GM21786 (cell line): ENCODE measurements at regions not wholly inside any gene's neighbourhood (a gene's known extent, or its start where the extent isn't known, plus 50 kb on each side); places are given as distances from the start of the nearest gene placed in this dataset.
"Not testable (repeated sequence)": the region's sequence is repeated elsewhere in the genome, so short reads cannot be mapped to it uniquely, and the experiment has no call there.

Experiments used
- ATAC-seq: cut with Tn5 transposase; IDR thresholded peaks from one replicate; pipeline ENCODE4 v1.9.1; 2021; ENCODE audit not compliant: unreplicated experiment

- ATAC-seq: no peak
Observed at GRCh38 chr4:1589098-1589497, 95.0 kb downstream of the FAM53A start.

- no peak for ATAC-seq
Observed at GRCh38 chr4:1588306-1588705, 95.8 kb downstream of the FAM53A start.

- ATAC-seq: no peak
Observed at GRCh38 chr4:1584498-1584897, 99.6 kb downstream of the FAM53A start.

- ATAC-seq: no peak
Observed at GRCh38 chr4:1583859-1584258, 100.3 kb downstream of the FAM53A start.

- no peak for ATAC-seq
Observed at GRCh38 chr4:1583051-1583785, 100.9 kb downstream of the FAM53A start.

- ATAC-seq: no peak
Observed at GRCh38 chr4:1582227-1582626, 101.9 kb downstream of the FAM53A start.

- ATAC-seq: peak; percentile 55
Observed at GRCh38 chr4:1581164-1581894, 102.8 kb downstream of the FAM53A start.

GRCh38 chr4:1580692-1581012 lies 103.5 kb downstream of the FAM53A start:
- not testable (repeated sequence) for ATAC-seq

- peak; percentile 54 for ATAC-seq
Observed at GRCh38 chr4:1579901-1580691, 104.0 kb downstream of the FAM53A start.

GRCh38 chr4:1579001-1579900 lies 104.9 kb downstream of the FAM53A start:
- no peak for ATAC-seq

- no peak for ATAC-seq
Observed at GRCh38 chr4:1578251-1578773, 105.8 kb downstream of the FAM53A start.

- ATAC-seq: no peak
Observed at GRCh38 chr4:1577822-1578217, 106.3 kb downstream of the FAM53A start.

GRCh38 chr4:1576961-1577821 lies 106.9 kb downstream of the FAM53A start:
- no peak for ATAC-seq

GRCh38 chr4:1576304-1576960 lies 107.7 kb downstream of the FAM53A start:
- no peak for ATAC-seq

- ATAC-seq: no peak
Observed at GRCh38 chr4:1575418-1576303, 108.5 kb downstream of the FAM53A start.

GRCh38 chr4:1574601-1575417 lies 109.3 kb downstream of the FAM53A start:
- ATAC-seq: no peak

- no peak for ATAC-seq
Observed at GRCh38 chr4:1573830-1574459, 110.2 kb downstream of the FAM53A start.
